GM12892 (cell line): ENCODE measurements at regions not wholly inside any gene's neighbourhood (a gene's known extent, or its start where the extent isn't known, plus 50 kb on each side); places are given as distances from the start of the nearest gene placed in this dataset.
A peak's percentile ranks its signal among the peaks of the same experiment; 100 is the strongest.

ENCODE experiments used
- DNase-seq: peaks from one replicate; pipeline ENCODE4 v3.0.0; 2011; ENCODE audit not compliant: insufficient read length
- FAIRE-seq: peaks from 2 replicates; lab custom pipeline; 2011; peaks lifted over from hg19 to GRCh38; lab: Jason Lieb, UNC
- POLR2A ChIP-seq: IDR thresholded peaks from 2 replicates; pipeline ENCODE4 v1.6.1; 2011; ENCODE audit warnings: low read depth, low read length, control low read depth
- POLR2AphosphoS5 ChIP-seq: IDR thresholded peaks from 2 replicates; pipeline ENCODE4 v1.6.1; 2011; ENCODE audit warnings: low read depth, low read length, control low read depth
- TAF1 ChIP-seq: IDR thresholded peaks from 2 replicates; pipeline ENCODE4 v1.6.1; 2011; ENCODE audit warnings: low read depth, mild to moderate bottlenecking, control low read depth, low read length, borderline replicate concordance

DNA sequence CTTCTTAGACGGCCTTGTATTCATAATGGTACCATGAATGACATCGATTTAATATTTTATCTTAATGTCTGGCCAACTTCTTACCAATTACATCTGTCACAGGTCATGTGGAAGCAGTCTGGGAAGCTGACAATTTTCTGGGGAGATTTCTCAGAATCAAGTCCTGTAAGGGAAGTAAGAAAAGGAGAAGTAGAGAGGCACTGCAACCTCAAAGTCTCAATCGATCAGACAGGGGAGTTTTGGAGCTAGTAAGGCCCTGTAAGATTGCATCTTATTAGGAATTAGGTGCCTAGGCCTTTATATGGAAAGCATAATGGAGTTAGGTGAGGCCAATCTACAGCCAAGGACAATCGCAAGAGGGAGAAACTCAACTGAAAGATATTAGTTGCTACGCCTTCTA, 694.6 kb upstream of the SORCS1 start:
- TF ChIP-seq POLR2AphosphoS5 (no peak), POLR2A (no peak), TAF1 (no peak)
- FAIRE-seq (no peak), DNase-seq (no peak)

DNA sequence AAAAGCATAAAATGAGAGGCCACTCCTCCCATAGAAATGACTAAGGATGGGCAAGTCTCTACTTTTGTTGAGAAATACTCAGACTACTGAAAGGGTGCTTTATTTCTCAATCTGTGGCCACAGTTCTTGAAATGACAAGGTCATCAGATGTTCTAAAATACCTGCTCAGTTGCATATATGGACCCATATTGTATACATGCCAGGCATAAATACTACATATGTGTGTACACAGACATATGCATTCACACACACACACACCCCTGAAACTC, 691.5 kb upstream of the SORCS1 start:
- TF ChIP-seq TAF1 (no peak), POLR2A (no peak), POLR2AphosphoS5 (no peak)
- DNase-seq = no peak
- FAIRE-seq = no peak

DNA sequence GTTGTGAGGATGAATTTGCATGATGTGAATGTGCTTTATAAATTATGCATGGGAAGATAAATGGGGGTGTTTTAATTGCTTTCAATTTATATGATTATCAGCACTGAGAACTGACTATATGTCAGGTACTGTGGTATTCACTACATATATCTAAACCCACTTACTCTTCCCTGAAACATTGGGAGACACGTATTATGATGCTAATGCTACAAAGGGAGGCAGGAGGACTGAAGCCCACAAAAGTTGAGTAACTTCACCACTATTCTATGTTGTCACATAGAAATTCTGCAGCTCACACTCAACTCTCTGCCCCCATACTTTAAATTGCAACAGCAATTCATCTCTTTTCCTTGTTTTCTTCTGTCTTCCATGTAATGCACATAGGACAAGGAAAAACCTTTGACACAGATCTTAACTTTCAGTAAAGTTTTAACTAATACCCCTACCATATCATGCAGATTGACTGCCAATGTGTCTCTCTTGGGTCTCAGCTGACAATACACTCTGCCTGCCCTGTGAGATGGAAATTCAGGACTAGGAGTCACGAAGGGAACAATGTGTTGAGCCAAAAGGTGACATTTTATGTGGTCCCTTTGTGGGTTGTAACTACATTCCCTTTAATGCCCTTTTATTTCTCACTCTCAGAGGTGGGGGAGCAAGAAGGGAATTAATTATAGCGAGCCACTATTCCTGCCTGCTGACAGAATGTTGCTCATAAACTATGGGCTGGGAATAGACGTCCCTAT, 691.0 kb upstream of the SORCS1 start:
- TF ChIP-seq TAF1 (no peak), POLR2A (no peak), POLR2AphosphoS5 (no peak)
- FAIRE-seq = no peak
- no peak for DNase-seq

DNA sequence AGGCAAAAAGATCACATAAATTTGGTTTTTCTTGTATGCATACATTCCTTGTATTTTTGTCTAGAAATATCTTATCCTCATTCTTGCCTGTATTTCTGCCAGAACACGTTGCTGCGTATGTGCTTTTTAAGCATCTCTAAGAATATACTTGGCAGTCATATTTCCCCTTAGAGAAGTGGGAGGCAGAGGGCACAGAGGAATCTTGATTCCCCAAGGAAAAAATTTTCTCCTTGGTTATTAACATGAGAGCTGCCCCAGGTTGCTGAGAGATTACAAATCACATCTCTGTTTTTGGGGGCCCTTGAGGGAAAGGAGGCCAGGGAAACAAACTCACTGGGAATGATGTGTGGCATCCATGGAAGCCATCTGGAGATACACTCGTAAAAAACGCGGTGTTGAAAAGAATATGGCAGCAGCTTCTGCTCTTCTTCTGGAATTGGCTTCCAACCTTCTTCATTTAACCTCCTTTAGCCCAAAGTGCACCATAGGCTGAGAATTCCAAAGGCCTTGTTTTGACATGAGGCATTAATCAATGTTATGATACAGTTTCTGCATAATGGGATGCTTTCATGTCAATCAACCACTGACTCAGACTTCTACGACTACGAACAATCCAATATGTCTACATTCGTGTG, 684.3 kb upstream of the SORCS1 start:
- FAIRE-seq (no peak), DNase-seq (no peak)

DNA sequence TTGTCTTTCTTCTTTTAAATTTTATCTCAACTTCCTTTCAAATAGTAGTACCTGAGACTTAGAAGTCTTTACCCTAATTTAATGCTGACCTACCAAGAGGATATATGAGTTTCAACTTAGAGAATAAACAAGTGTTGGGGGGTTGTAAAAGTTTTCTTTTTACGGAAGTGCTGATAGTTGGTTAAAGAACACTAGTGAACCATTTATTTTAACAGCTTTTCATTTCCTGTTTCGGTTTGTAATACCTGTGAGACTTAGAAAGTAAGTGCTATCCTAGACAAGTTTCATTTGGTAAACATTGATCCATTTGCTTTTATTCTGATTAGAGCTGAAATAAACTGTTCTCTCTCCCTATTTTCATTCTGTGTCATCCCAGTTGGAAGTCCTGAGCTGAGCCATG, 683.1 kb upstream of the SORCS1 start:
- no peak for TF ChIP-seq POLR2AphosphoS5
- no peak for TF ChIP-seq TAF1
- no peak for TF ChIP-seq POLR2A
- FAIRE-seq (peak; percentile 85), DNase-seq (no peak)

More for the DNA sequence above, 684.3 kb upstream of the SORCS1 start:
- TF ChIP-seq POLR2AphosphoS5 (no peak), TAF1 (no peak), POLR2A (no peak)

DNA sequence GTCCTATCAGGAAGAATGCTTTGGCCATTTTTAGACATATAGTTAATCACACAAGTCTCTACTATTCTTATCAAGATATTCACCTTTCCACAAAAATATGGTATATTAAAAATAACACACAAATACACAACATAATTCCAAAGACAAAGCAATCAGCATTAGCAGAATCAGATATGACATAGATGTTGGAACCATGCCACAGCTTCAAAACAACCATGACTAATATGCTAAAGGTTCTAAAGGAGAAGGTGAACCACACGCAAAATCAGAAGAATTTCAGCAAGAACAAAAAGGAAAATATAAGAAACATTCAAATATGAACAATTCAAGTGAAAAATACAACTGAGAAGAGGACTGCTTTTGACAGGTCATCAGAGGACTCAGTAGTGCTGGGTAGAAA, 670.2 kb upstream of the SORCS1 start:
- FAIRE-seq (no peak), DNase-seq (no peak)
- no peak for TF ChIP-seq POLR2A
- no peak for TF ChIP-seq TAF1
- no peak for TF ChIP-seq POLR2AphosphoS5

DNA sequence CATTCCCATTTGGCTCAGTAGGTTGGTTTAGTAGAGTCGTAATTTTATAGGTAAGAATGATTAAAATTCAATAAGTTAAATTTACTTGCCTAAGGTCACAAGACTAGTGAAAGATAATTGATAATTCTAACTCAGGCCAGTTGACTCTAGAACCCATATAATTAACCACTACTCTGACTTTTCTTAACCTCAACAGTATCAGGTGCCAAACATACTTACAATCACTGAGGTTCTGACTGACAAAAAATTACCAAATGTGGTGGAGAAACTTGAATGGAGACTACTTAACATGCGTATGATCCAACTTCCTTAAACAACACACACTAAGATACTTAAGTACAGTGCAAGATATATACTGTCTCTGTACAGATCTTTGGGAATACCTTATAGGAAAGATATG, 667.3 kb upstream of the SORCS1 start:
- no peak for FAIRE-seq

DNA sequence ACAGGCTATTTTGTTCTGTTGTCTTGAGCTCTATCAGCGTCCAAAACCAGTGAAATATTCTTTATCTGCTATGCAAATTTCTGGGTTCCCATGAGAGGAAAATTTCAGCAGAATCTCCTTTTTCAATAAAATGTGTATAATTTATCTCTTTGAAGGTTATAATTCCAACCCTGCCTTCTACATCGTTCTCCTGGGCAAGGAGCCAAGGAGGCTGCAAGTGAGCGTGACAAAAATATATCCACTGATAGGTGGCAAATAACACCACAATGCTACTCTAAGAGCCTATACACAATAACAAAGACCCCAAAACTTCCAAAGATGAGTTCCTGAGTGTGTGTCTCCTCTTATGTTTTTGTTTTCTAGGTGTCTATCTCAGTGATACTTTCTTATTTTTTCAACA, 664.7 kb upstream of the SORCS1 start:
- DNase-seq (no peak), FAIRE-seq (no peak)
- TF ChIP-seq POLR2AphosphoS5 = no peak

More for the DNA sequence above, 667.3 kb upstream of the SORCS1 start:
- TF ChIP-seq POLR2AphosphoS5 = no peak
- no peak for TF ChIP-seq TAF1
- no peak for TF ChIP-seq POLR2A
- no peak for DNase-seq

DNA sequence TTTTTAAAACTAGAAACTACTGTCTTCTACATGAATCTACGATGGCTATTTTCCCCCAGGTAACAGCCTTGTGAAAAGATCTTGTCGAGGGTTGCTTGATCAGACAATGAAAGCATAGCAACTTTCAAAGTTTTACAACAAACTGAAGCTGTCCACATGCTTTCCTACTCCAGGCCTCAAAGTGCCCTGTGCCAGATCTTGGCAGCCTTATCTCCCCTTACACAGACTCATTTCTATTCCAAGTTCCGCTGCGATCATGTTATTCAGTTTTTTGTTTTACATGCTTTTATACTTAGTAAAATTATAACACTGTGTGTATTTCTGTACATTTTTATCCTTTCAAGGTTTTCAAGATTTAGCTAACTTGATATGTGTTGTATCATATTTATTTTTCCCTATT, 661.7 kb upstream of the SORCS1 start:
- DNase-seq (no peak), FAIRE-seq (no peak)
- TF ChIP-seq TAF1 (no peak), POLR2A (no peak)

DNA sequence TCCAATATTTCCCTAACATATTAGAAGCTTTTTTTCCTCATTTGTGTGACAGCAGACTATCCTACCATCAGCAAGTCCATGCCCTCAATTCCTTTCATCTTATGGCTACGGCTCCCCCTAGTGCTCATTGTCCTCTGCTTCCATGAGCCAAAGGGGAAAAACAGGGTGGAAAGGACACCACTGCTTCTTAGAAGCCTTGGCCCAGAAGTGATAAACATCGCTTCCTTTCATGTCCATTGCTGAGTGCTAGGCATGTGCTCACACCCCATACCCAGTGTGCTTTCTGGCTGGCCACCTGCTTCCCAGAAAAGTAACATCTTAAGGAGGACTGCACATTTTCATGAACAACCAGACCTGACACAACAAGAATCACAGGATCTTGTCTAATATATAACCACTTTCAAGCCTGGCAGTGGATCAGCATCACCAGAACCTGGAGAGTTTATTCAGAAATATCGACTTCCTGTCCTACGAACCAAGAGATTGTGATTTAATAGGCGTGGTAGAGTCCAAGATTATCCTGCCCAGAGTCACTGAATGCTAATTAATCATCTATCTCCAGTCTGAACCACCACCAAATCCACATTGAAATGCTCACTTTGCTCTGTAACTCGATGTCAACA, 650.5 kb upstream of the SORCS1 start:
- DNase-seq (no peak), FAIRE-seq (peak; percentile 87)
- TF ChIP-seq POLR2AphosphoS5 = no peak
- TF ChIP-seq POLR2A = no peak
- TF ChIP-seq TAF1 = no peak

DNA sequence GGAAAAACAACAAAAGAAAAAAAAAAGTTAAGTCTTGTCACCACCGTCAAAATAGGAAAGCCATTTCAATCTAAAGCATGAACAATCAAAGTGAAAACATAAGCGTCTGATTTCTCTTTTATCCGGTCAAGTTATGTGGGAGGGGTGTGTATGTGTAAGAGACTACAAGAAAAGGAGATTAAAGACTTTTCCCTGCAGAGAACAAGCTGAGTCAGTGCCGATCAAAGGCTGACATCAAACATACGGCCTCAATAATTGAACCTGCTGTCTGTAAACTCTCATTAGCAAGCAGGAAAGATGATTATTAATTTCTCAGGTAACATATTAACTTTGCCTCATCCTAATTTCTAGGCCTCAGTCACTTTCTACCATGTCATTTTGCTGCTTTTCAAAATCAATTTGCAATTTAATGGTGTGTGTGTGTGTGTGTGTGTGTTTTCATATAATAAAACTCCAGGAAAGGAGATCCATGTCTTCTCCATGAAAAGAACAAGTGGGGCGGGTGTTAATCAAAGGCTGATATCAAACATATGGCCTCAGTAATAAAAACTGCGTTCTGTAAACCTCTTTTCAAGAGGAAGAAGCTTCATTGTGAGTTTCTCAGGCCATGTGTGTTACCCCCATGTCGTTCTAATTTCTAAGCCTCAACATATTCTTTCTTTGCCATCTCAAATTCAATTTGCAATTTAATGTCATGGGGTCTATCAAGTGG, 649.1 kb upstream of the SORCS1 start:
- TF ChIP-seq POLR2A (no peak), TAF1 (no peak), POLR2AphosphoS5 (no peak)
- DNase-seq (no peak), FAIRE-seq (no peak)

DNA sequence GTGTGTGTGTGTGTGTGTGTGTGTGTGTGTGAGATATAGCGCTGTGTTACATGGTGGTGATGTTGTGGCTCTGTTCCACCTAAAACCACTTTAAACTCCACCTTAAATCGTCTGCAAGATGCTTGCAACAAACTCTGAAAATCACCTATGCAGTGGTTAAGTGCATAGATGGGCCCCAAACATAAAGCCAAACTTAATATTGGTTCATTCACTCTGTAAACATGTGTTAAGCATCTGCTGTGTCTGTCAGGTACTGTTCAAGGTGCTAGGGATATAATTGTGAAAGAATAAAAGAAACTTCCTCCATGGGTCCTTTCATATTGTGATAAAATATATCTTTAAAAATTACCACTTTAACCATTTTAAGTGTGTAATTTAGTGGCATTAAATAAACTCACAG, 645.4 kb upstream of the SORCS1 start:
- DNase-seq (no peak), FAIRE-seq (no peak)
- TF ChIP-seq POLR2A = no peak
- no peak for TF ChIP-seq POLR2AphosphoS5
- no peak for TF ChIP-seq TAF1
